HepG2 (cell line): ENCODE measurements at regions not wholly inside any gene's neighbourhood (a gene's known extent, or its start where the extent isn't known, plus 50 kb on each side); places are given as distances from the start of the nearest gene placed in this dataset.

Experiments
- ATAC-seq: fragments of 200-7000 bp; cut with Tn5 transposase; 3 replicates; pipeline ENCODE4 v1.9.1; 2020; ENCODE audit warnings: mild to moderate bottlenecking, moderate library complexity
- BruUV-seq: library from RNA; stranded (reverse); fragments of 400-500 nt; replicated peaks from 2 replicates; lab custom pipeline; 2021; lab: Mats Ljungman, UMichigan
- CTCF ChIA-PET: fragments of 300-600 bp; formaldehyde crosslinking; extraction: SDS; loops from one replicate; lab custom pipeline; 2021; ENCODE audit warnings: low total read pairs, inconsistent platforms, low intra/inter-chr PET ratio; lab: Yijun Ruan, JAX
- POLR2A ChIA-PET: fragments of 350-600 bp; sonication (Branson Sonifier 250); formaldehyde crosslinking; loops from one replicate; lab custom pipeline; 2020; ENCODE audit warnings: antibody characterized with exemption, inconsistent platforms; lab: Yijun Ruan, JAX
- DNase-seq: peaks from one replicate; pipeline ENCODE4 v3.0.0-alpha.2; 2015; ENCODE audit warnings: low spot score
- FAIRE-seq: peaks from 3 replicates; lab custom pipeline; 2011; peaks lifted over from hg19 to GRCh38; lab: Jason Lieb, UNC
- H2AFZ ChIP-seq: one replicate; pipeline ENCODE4 v1.6.1; 2011; ENCODE audit warnings: low read length, inconsistent platforms
- H3K27ac ChIP-seq: fragments of 300-600 bp; 3 replicates; pipeline ENCODE4 v1.8.0; 2011; ENCODE audit warnings: mixed run types, mild to moderate bottlenecking, mixed read lengths, low read length, inconsistent platforms; ENCODE audit not compliant: insufficient read depth; ENCODE audit errors: extremely low read length
- H3K27me3 ChIP-seq, 2 experiments: fragments of 200-600 bp in 1 of 2; 2 replicates in 1 of 2; 3 replicates in 1 of 2; pipeline versions ENCODE4 v1.6.0 to v1.8.0; 2011; ENCODE audit warnings: low read length in 2 of 2, mild to moderate bottlenecking in 2 of 2, moderate library complexity in 2 of 2, inconsistent platforms in 1 of 2; ENCODE audit not compliant: insufficient read depth in 2 of 2, control insufficient read depth in 1 of 2
- H3K36me3 ChIP-seq, 2 experiments: fragments of 200-600 bp in 1 of 2; replicated peaks in 1 of 2; 2 replicates in 1 of 2; 3 replicates in 1 of 2; pipeline versions ENCODE4 v1.5.1 to v1.8.0; 2011; ENCODE audit warnings: low read length in 2 of 2, inconsistent platforms in 1 of 2; ENCODE audit not compliant: insufficient read depth in 2 of 2, control insufficient read depth in 1 of 2
- H3K4me1 ChIP-seq: 2 replicates; pipeline ENCODE4 v1.5.1; 2012; ENCODE audit warnings: low read length, inconsistent platforms; ENCODE audit not compliant: insufficient read depth
- H3K4me2 ChIP-seq: 2 replicates; pipeline ENCODE4 v1.6.0; 2011; ENCODE audit warnings: low read depth, low read length, inconsistent platforms
- H3K4me3 ChIP-seq, 3 experiments: fragments of 200-600 bp in 1 of 3; sonication (generic), shearing (Covaris generic) in 1 of 3; replicated peaks in 1 of 3; 2 replicates each; pipeline ENCODE4 v1.5.1; 2011 to 2016; ENCODE audit warnings: low read length in 3 of 3, inconsistent platforms in 2 of 3, low read depth in 2 of 3, mild to moderate bottlenecking in 2 of 3, control low read depth in 1 of 3, mixed read lengths in 1 of 3; ENCODE audit not compliant: insufficient read depth in 1 of 3
- H3K79me2 ChIP-seq: one replicate; pipeline ENCODE4 v1.6.1; 2011; ENCODE audit warnings: low read length, inconsistent platforms; ENCODE audit not compliant: insufficient read depth
- H3K9ac ChIP-seq: 2 replicates; pipeline ENCODE4 v1.6.0; 2011; ENCODE audit warnings: mild to moderate bottlenecking, low read depth, low read length, inconsistent platforms; ENCODE audit not compliant: insufficient read depth
- H3K9me3 ChIP-seq: 2 replicates; pipeline ENCODE4 v1.5.1; 2012; ENCODE audit warnings: mild to moderate bottlenecking, low read length
- H4K20me1 ChIP-seq: 2 replicates; pipeline ENCODE4 v1.6.0; 2011; ENCODE audit warnings: inconsistent platforms, mild to moderate bottlenecking, low read length, moderate library complexity; ENCODE audit not compliant: insufficient read depth
- HOXA7 ChIP-seq: sonication (generic); formaldehyde crosslinking; IDR thresholded peaks from 2 replicates; pipeline ENCODE4 v1.8.1; 2022; ENCODE audit warnings: mild to moderate bottlenecking, missing genetic modification reagents, moderate library complexity
- KLF11 ChIP-seq: IDR thresholded peaks from 2 replicates; pipeline ENCODE4 v1.6.1; 2016; ENCODE audit warnings: missing compliant biosample characterization
- MEIS2 ChIP-seq: sonication (generic); formaldehyde crosslinking; IDR thresholded peaks from 2 replicates; pipeline ENCODE4 v1.9.0; 2021; ENCODE audit warnings: mild to moderate bottlenecking, missing genetic modification reagents
- NBN ChIP-seq: fragments of 450-650 bp; conservative IDR thresholded peaks from 2 replicates; pipeline ENCODE4 v1.6.1; 2017
- NCOA1 ChIP-seq: sonication (generic); formaldehyde crosslinking; IDR thresholded peaks from 2 replicates; pipeline ENCODE4 v1.9.0; 2021; ENCODE audit warnings: missing genetic modification reagents
- NR2F1 ChIP-seq, 2 experiments: fragments of 450-650 bp in 1 of 2; formaldehyde crosslinking in 1 of 2; IDR thresholded peaks; 2 replicates each; pipeline versions ENCODE4 v1.5.0 to v1.6.1; 2016 to 2020; ENCODE audit warnings: mild to moderate bottlenecking in 1 of 2, missing compliant biosample characterization in 1 of 2, missing genetic modification reagents in 1 of 2, moderate library complexity in 1 of 2
- PHF21A ChIP-seq: sonication (generic); formaldehyde crosslinking; IDR thresholded peaks from 2 replicates; pipeline ENCODE4 v1.5.0; 2020; ENCODE audit warnings: mild to moderate bottlenecking, missing genetic modification reagents
- RARA ChIP-seq: IDR thresholded peaks from 2 replicates; pipeline ENCODE4 v1.6.1; 2016; ENCODE audit warnings: missing genetic modification reagents, missing compliant biosample characterization
- TEAD3 ChIP-seq: optimal IDR thresholded peaks from 2 replicates; pipeline ENCODE3; 2016; ENCODE audit warnings: borderline replicate concordance
- ZNF12 ChIP-seq: sonication (generic); formaldehyde crosslinking; IDR thresholded peaks from 2 replicates; pipeline ENCODE4 v1.5.0; 2020; ENCODE audit warnings: missing genetic modification reagents
- ZNF33A ChIP-seq: sonication (generic); formaldehyde crosslinking; IDR thresholded peaks from 2 replicates; pipeline ENCODE4 v1.5.1; 2020; ENCODE audit warnings: missing genetic modification reagents, mild to moderate bottlenecking, moderate library complexity, borderline replicate concordance
- ZNF33B ChIP-seq: sonication (generic); formaldehyde crosslinking; IDR thresholded peaks from 2 replicates; pipeline ENCODE4 v1.5.1; 2020; ENCODE audit warnings: mild to moderate bottlenecking, missing genetic modification reagents
- ZNF530 ChIP-seq: sonication (generic); formaldehyde crosslinking; IDR thresholded peaks from 2 replicates; pipeline ENCODE4 v1.5.0; 2020; ENCODE audit warnings: low read depth, mild to moderate bottlenecking, missing genetic modification reagents
- ZNF615 ChIP-seq: sonication (generic); formaldehyde crosslinking; IDR thresholded peaks from 2 replicates; pipeline ENCODE4 v1.5.0; 2020; ENCODE audit warnings: mild to moderate bottlenecking, missing genetic modification reagents, borderline replicate concordance
- ZNF713 ChIP-seq: sonication (generic); formaldehyde crosslinking; IDR thresholded peaks from 2 replicates; pipeline ENCODE4 v1.4.0; 2020; ENCODE audit warnings: mild to moderate bottlenecking, missing genetic modification reagents
- ZNF782 ChIP-seq: sonication (generic); formaldehyde crosslinking; IDR thresholded peaks from 2 replicates; pipeline ENCODE4 v1.4.0; 2020; ENCODE audit warnings: missing genetic modification reagents, mild to moderate bottlenecking, borderline replicate concordance
- WGBS: methylation state at CpG from one replicate; pipeline ENCODE4 v1.1.6; 2017; ENCODE audit warnings: low lambda C conversion rate; 5-methylcytosine and 5-hydroxymethylcytosine counted together
- in situ Hi-C: cut with HindIII; loops from 2 replicates; pipeline ENCODE4 v1.10.0; 2017; ENCODE audit warnings: low pct_unique_long_range_greater_than_20kb; ENCODE audit not compliant: extremely low pct_ligation_motif_present
- intact Hi-C: fragments of 100-400 bp; cut with micrococcal nuclease; formaldehyde crosslinking; loops from one replicate; pipeline ENCODE4 v1.10.0; 2022; ENCODE audit not compliant: unreplicated experiment
- TF ChIP-seq, protein P1 (sequence below): sonication (generic); formaldehyde crosslinking; IDR thresholded peaks from 2 replicates; pipeline ENCODE4 v1.8.0; 2023; ENCODE audit warnings: mild to moderate bottlenecking, missing genetic modification reagents
- TF ChIP-seq, protein P2 (sequence below): sonication (generic); formaldehyde crosslinking; IDR thresholded peaks from 2 replicates; pipeline ENCODE4 v1.5.1; 2020; ENCODE audit warnings: mild to moderate bottlenecking, moderate library complexity, missing genetic modification reagents
- TF ChIP-seq, protein P3 (sequence below): sonication (generic); formaldehyde crosslinking; IDR thresholded peaks from 2 replicates; pipeline ENCODE4 v1.5.0; 2020; ENCODE audit warnings: mild to moderate bottlenecking, missing genetic modification reagents
- TF ChIP-seq, protein P4 (sequence below): sonication (generic); formaldehyde crosslinking; IDR thresholded peaks from 2 replicates; pipeline ENCODE4 v1.5.0; 2020; ENCODE audit warnings: mild to moderate bottlenecking, low read depth, missing genetic modification reagents, borderline replicate concordance

DNA sequence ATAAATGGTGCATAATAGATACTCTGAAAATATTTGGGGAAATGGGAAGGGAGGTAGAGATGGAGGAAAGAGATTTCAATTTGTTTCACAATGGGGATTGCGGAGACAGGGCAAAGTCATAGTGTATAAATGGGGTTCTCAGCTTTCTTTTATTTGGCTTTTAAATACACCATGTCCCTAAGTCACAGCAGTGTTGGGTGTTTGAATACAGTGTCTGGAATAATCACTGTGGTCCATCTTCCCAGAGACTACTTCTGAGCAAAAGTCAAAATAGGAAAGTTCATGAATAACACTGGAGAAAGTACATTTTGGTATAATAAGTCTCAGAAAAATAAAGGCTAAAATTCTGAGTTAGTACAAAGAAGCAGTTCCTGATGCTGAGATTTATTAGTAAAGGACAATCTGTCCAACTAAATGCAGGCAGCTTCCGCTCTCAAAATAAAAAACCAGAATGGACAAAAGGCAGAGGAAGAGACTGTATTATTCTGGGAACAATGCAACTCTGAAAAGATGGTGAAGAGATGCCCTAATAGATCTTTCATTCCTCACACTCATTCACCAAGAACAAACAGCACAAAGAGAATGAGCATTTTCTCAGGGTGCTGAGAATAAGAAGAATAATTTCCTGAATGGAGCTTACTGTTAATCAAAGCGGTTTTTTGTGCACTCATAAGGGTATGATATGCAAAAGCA, 295.4 kb upstream of the PIK3C3 start:
- Histone ChIP-seq H4K20me1 (no peaks in the 10 kb centered on the region), H3K27ac (no peak overlapping the region), H3K4me3 (no peak overlapping the region), H2AFZ (no peak overlapping the region), H3K9me3 (no peaks in the 10 kb centered on the region), H3K27me3 (no peaks in the 10 kb centered on the region), H3K79me2 (no peaks in the 10 kb centered on the region), H3K4me2 (no peak overlapping the region), H3K9ac (no peak overlapping the region), H3K36me3 (no peaks in the 10 kb centered on the region), H3K4me1 (no peaks in the 10 kb centered on the region)
- ATAC-seq: no peak
- BruUV-seq: no TSS peak
- in situ Hi-C loops (no loop called here), intact Hi-C loops (no loop called here)
- no peak for FAIRE-seq
- CTCF ChIA-PET: no interaction called here
- POLR2A ChIA-PET: no interaction called here
- no peak for DNase-seq
- 32% methylated on average over 3 of the region's 3 CpGs for WGBS
- TF ChIP-seq PHF21A: no peak
- no peak for TF ChIP-seq RARA (CRISPR knock-in tag)
- TF ChIP-seq KLF11 (CRISPR knock-in tag): no peak
- no peak for TF ChIP-seq ZNF12 (CRISPR knock-in tag)
- TF ChIP-seq, protein P1, sequence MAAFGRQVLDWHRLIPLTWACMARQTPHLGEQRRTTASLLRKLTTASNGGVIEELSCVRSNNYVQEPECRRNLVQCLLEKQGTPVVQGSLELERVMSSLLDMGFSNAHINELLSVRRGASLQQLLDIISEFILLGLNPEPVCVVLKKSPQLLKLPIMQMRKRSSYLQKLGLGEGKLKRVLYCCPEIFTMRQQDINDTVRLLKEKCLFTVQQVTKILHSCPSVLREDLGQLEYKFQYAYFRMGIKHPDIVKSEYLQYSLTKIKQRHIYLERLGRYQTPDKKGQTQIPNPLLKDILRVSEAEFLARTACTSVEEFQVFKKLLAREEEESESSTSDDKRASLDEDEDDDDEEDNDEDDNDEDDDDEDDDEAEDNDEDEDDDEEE (CRISPR knock-in tag): no peak
- no peak for TF ChIP-seq TEAD3 (CRISPR knock-in tag)
- TF ChIP-seq ZNF33A (CRISPR knock-in tag): no peak
- TF ChIP-seq HOXA7: no peak
- TF ChIP-seq MEIS2: no peak
- no peak for TF ChIP-seq ZNF713 (CRISPR knock-in tag)
- TF ChIP-seq ZNF782 (CRISPR knock-in tag): no peak
- TF ChIP-seq, protein P2, sequence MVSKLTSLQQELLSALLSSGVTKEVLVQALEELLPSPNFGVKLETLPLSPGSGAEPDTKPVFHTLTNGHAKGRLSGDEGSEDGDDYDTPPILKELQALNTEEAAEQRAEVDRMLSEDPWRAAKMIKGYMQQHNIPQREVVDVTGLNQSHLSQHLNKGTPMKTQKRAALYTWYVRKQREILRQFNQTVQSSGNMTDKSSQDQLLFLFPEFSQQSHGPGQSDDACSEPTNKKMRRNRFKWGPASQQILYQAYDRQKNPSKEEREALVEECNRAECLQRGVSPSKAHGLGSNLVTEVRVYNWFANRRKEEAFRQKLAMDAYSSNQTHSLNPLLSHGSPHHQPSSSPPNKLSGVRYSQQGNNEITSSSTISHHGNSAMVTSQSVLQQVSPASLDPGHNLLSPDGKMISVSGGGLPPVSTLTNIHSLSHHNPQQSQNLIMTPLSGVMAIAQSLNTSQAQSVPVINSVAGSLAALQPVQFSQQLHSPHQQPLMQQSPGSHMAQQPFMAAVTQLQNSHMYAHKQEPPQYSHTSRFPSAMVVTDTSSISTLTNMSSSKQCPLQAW (CRISPR knock-in tag): no peak
- no peak for TF ChIP-seq NR2F1 (CRISPR knock-in tag; IDR thresholded peaks at IDR 0.05)
- TF ChIP-seq ZNF33B: no peak
- TF ChIP-seq NCOA1: no peak
- TF ChIP-seq ZNF530 (CRISPR knock-in tag): no peak
- TF ChIP-seq, protein P3, sequence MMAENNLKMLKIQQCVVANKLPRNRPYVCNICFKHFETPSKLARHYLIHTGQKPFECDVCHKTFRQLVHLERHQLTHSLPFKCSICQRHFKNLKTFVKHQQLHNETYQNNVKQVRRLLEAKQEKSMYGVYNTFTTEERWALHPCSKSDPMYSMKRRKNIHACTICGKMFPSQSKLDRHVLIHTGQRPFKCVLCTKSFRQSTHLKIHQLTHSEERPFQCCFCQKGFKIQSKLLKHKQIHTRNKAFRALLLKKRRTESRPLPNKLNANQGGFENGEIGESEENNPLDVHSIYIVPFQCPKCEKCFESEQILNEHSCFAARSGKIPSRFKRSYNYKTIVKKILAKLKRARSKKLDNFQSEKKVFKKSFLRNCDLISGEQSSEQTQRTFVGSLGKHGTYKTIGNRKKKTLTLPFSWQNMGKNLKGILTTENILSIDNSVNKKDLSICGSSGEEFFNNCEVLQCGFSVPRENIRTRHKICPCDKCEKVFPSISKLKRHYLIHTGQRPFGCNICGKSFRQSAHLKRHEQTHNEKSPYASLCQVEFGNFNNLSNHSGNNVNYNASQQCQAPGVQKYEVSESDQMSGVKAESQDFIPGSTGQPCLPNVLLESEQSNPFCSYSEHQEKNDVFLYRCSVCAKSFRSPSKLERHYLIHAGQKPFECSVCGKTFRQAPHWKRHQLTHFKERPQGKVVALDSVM (CRISPR knock-in tag): no peak
- TF ChIP-seq, protein P4, sequence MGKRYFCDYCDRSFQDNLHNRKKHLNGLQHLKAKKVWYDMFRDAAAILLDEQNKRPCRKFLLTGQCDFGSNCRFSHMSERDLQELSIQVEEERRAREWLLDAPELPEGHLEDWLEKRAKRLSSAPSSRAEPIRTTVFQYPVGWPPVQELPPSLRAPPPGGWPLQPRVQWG (CRISPR knock-in tag): no peak
- TF ChIP-seq ZNF615 (CRISPR knock-in tag): no peak
- no peak for TF ChIP-seq NBN
